IMR-90 (cell line): ENCODE measurements at regions not wholly inside any gene's neighbourhood (a gene's known extent, or its start where the extent isn't known, plus 50 kb on each side); places are given as distances from the start of the nearest gene placed in this dataset.

Source experiments
- ATAC-seq: fragments of 200-7000 bp; cut with Tn5 transposase; 2 replicates; pipeline ENCODE4 v1.9.1; 2020; ENCODE audit warnings: low read depth, mild to moderate bottlenecking, moderate library complexity
- BruUV-seq: library from RNA; stranded (reverse); fragments of 400-500 nt; replicated peaks from 2 replicates; lab custom pipeline; 2021; lab: Mats Ljungman, UMichigan
- CTCF ChIA-PET: fragments of 300-600 bp; formaldehyde crosslinking; extraction: SDS; loops from one replicate; lab custom pipeline; 2021; ENCODE audit warnings: antibody characterized with exemption; lab: Yijun Ruan, JAX
- POLR2A ChIA-PET: fragments of 300-600 bp; sonication (Branson Sonifier 250); formaldehyde crosslinking; loops from one replicate; lab custom pipeline; 2022; ENCODE audit warnings: antibody characterized with exemption; ENCODE audit not compliant: unreplicated experiment; lab: Charles Lee
- DNase-seq: peaks from one replicate; pipeline ENCODE4 v3.0.0; 2013
- H2AFZ ChIP-seq: replicated peaks from 2 replicates; pipeline ENCODE3; 2013; ENCODE audit warnings: low read length, mild to moderate bottlenecking; ENCODE audit not compliant: poor library complexity
- H2AK5ac ChIP-seq: 2 replicates; pipeline ENCODE4 v1.6.1; 2013; ENCODE audit warnings: low read depth, low read length, inconsistent platforms
- H2AK9ac ChIP-seq: replicated peaks from 2 replicates; pipeline ENCODE3; 2013; ENCODE audit warnings: mild to moderate bottlenecking, low read depth, low read length, moderate library complexity; ENCODE audit not compliant: poor library complexity
- H2BK120ac ChIP-seq: 2 replicates; pipeline ENCODE4 v1.6.1; 2013; ENCODE audit warnings: low read depth, low read length, inconsistent platforms
- H2BK15ac ChIP-seq: 3 replicates; pipeline ENCODE4 v1.6.1; 2013; ENCODE audit warnings: low read depth, low read length, inconsistent platforms
- H2BK20ac ChIP-seq: 2 replicates; pipeline ENCODE4 v1.6.1; 2013; ENCODE audit warnings: low read depth, mild to moderate bottlenecking, inconsistent platforms, low read length, moderate library complexity
- H2BK5ac ChIP-seq: 2 replicates; pipeline ENCODE4 v1.6.1; 2013; ENCODE audit warnings: mild to moderate bottlenecking, low read depth, low read length, inconsistent platforms; ENCODE audit not compliant: poor library complexity, severe bottlenecking
- H3K14ac ChIP-seq: replicated peaks from 2 replicates; pipeline ENCODE4 v1.6.1; 2013; ENCODE audit warnings: low read depth, low read length, inconsistent platforms
- H3K18ac ChIP-seq: 2 replicates; pipeline ENCODE4 v1.6.1; 2013; ENCODE audit warnings: low read depth, low read length, control low read depth
- H3K23ac ChIP-seq: 2 replicates; pipeline ENCODE4 v1.6.1; 2013; ENCODE audit warnings: low read depth, low read length, inconsistent platforms
- H3K27ac ChIP-seq: 2 replicates; pipeline ENCODE4 v1.5.1; 2013; ENCODE audit warnings: mild to moderate bottlenecking, control low read depth, low read length; ENCODE audit not compliant: insufficient read depth
- H3K27me3 ChIP-seq: 2 replicates; pipeline ENCODE4 v1.6.1; 2013; ENCODE audit warnings: low read length; ENCODE audit not compliant: control insufficient read depth, insufficient read depth
- H3K36me3 ChIP-seq: 2 replicates; pipeline ENCODE4 v1.6.1; 2013; ENCODE audit warnings: low read length, mixed read lengths; ENCODE audit not compliant: control insufficient read depth, insufficient read depth
- H3K4ac ChIP-seq: 2 replicates; pipeline ENCODE4 v1.6.1; 2013; ENCODE audit warnings: low read depth, low read length, inconsistent platforms
- H3K4me1 ChIP-seq: 2 replicates; pipeline ENCODE4 v1.6.1; 2013; ENCODE audit warnings: low read length, mixed read lengths; ENCODE audit not compliant: control insufficient read depth, insufficient read depth
- H3K4me2 ChIP-seq: 2 replicates; pipeline ENCODE4 v1.6.1; 2013; ENCODE audit warnings: low read depth, mild to moderate bottlenecking, control low read depth, low read length, moderate library complexity
- H3K4me3 ChIP-seq: 2 replicates; pipeline ENCODE4 v1.5.1; 2013; ENCODE audit warnings: low read depth, mild to moderate bottlenecking, control low read depth, low read length, moderate library complexity; ENCODE audit not compliant: insufficient read depth
- H3K56ac ChIP-seq: 2 replicates; pipeline ENCODE4 v1.6.1; 2013; ENCODE audit warnings: low read length, inconsistent platforms; ENCODE audit not compliant: insufficient read depth; ENCODE audit errors: extremely low read depth
- H3K79me1 ChIP-seq, 2 experiments: 2 replicates each; pipeline ENCODE4 v1.6.1; 2013; ENCODE audit warnings: low read length in 2 of 2, inconsistent platforms in 1 of 2, low read depth in 1 of 2
- H3K9ac ChIP-seq: 2 replicates; pipeline ENCODE4 v1.6.1; 2013; ENCODE audit warnings: low read depth, low read length, control low read depth
- H3K9me1 ChIP-seq: 2 replicates; pipeline ENCODE4 v1.6.1; 2013; ENCODE audit warnings: low read length, inconsistent platforms; ENCODE audit not compliant: insufficient read depth
- H3K9me3 ChIP-seq: 2 replicates; pipeline ENCODE4 v1.6.1; 2013; ENCODE audit warnings: low read length; ENCODE audit not compliant: control insufficient read depth, insufficient read depth
- H4K20me1 ChIP-seq: 2 replicates; pipeline ENCODE4 v1.6.1; 2013; ENCODE audit warnings: low read length, inconsistent platforms; ENCODE audit not compliant: insufficient read depth
- H4K5ac ChIP-seq: 2 replicates; pipeline ENCODE4 v1.6.1; 2013; ENCODE audit warnings: mild to moderate bottlenecking, low read depth, low read length, control low read depth
- H4K8ac ChIP-seq, 2 experiments: 2 replicates each; pipeline ENCODE4 v1.6.1; 2013; ENCODE audit warnings: low read depth in 2 of 2, low read length in 2 of 2, control low read depth in 1 of 2, inconsistent platforms in 1 of 2
- H4K91ac ChIP-seq: 2 replicates; pipeline ENCODE4 v1.6.1; 2013; ENCODE audit warnings: low read depth, low read length, inconsistent platforms; ENCODE audit not compliant: insufficient read depth
- CEBPB ChIP-seq: IDR thresholded peaks from 2 replicates; pipeline ENCODE4 v1.6.1; 2012; ENCODE audit warnings: low read depth, low read length, improper control_type of control experiment
- ELK1 ChIP-seq: fragments of 150-350 bp; IDR thresholded peaks from 2 replicates; pipeline ENCODE4 v1.6.1; 2016; ENCODE audit warnings: low read depth, mild to moderate bottlenecking, low read length, moderate library complexity, borderline replicate concordance
- MAFK ChIP-seq: IDR thresholded peaks from 2 replicates; pipeline ENCODE4 v1.6.1; 2012; ENCODE audit warnings: low read depth, low read length, improper control_type of control experiment
- MXI1 ChIP-seq: IDR thresholded peaks from 2 replicates; pipeline ENCODE4 v1.6.1; 2012; ENCODE audit warnings: low read depth, mild to moderate bottlenecking, low read length, moderate library complexity, borderline replicate concordance
- WGBS, 2 experiments: methylation state at CpG; one replicate each; pipeline versions ENCODE4 v1.1.5 to v1.1.7; 2013; ENCODE audit warnings: missing lambda C conversion rate in 2 of 2; ENCODE audit not compliant: insufficient read length in 1 of 2; ENCODE audit errors: extremely low coverage in 2 of 2; 5-methylcytosine and 5-hydroxymethylcytosine counted together
- dilution Hi-C: fragments of 300-500 bp; cut with HindIII; formaldehyde crosslinking; loops from one replicate; pipeline ENCODE4 v1.14.3; 2018; ENCODE audit warnings: low sequenced_read_pairs; ENCODE audit not compliant: unreplicated experiment
- in situ Hi-C: fragments of 300-500 bp; cut with MboI; formaldehyde crosslinking; loops from 3 replicates; pipeline ENCODE4 v1.14.3; 2019; ENCODE audit warnings: low sequenced_read_pairs, inconsistent platforms, mixed read lengths
- intact Hi-C: fragments of 100-400 bp; cut with micrococcal nuclease; formaldehyde crosslinking; loops from 2 replicates; pipeline ENCODE4 v1.10.0; 2022

- Histone ChIP-seq H2AFZ (no peak overlapping the region), H3K4me1 (peaks cover 3% of the 10 kb centered on the region; the same call in 1 of the 2 replicates), H3K4me3 (no peak overlapping the region), H2BK15ac (no peak overlapping the region), H3K14ac (no peak overlapping the region), H3K36me3 (no peaks in the 10 kb centered on the region), H3K9me1 (no peaks in the 10 kb centered on the region), H4K8ac (no peak overlapping the region), H3K4me2 (no peak overlapping the region), H3K9me3 (peaks cover 3% of the 10 kb centered on the region), H2BK20ac (no peak overlapping the region), H4K20me1 (no peaks in the 10 kb centered on the region), H3K27me3 (no peaks in the 10 kb centered on the region), H4K5ac (no peak overlapping the region), H3K56ac (no peak overlapping the region), H3K27ac (peak overlapping the region; percentile 13; the same call in 1 of the 2 replicates), H3K4ac (no peak overlapping the region), H3K18ac (no peak overlapping the region), H4K91ac (no peak overlapping the region), H3K79me1 (no peaks in the 10 kb centered on the region), H2BK5ac (no peak overlapping the region), H2AK5ac (no peak overlapping the region), H2AK9ac (no peak overlapping the region), H2BK120ac (no peak overlapping the region; the same call in 1 of the 2 replicates), H3K23ac (no peak overlapping the region), H3K9ac (no peak overlapping the region)
- TF ChIP-seq MAFK (no peak), CEBPB (no peak), ELK1 (no peak), MXI1 (no peak)
- BruUV-seq: no TSS peak
- in situ Hi-C loops (no loop called here), intact Hi-C loops (no loop called here), dilution Hi-C loops (no loop called here)
- CTCF ChIA-PET: interaction anchor here (1.0 kb wide), 1 partner anchor 13 kb away, joined by 3 read pairs; no protein-coding TSS in a partner anchor
- POLR2A ChIA-PET: interaction anchor here (0.6 kb wide), 1 partner anchor 492 kb away, joined by 3 read pairs; no protein-coding TSS in a partner anchor
- no peak for DNase-seq
- no peak for ATAC-seq
- WGBS, 2 experiments: no CpG with 5 or more reads among the region's 1 CpG
Observed at GRCh38 chrX:13467243-13467642, 102.2 kb upstream of the EGFL6 start.
